Lower leg skin (tissue), 3 donors: ENCODE measurements at regions not wholly inside any gene's neighbourhood (a gene's known extent, or its start where the extent isn't known, plus 50 kb on each side); places are given as distances from the start of the nearest gene placed in this dataset.

Experiments used
- CTCF ChIP-seq, 3 donors: fragments of 450-650 bp; IDR thresholded peaks; one replicate each; pipeline ENCODE4 v1.5.1; 2016; ENCODE audit warnings: antibody characterized with exemption in 3 of 3, mild to moderate bottlenecking in 3 of 3, moderate library complexity in 2 of 3
- POLR2A ChIP-seq, 2 donors: fragments of 450-650 bp; IDR thresholded peaks; one replicate each; pipeline ENCODE4 v1.6.1; 2016 to 2017; ENCODE audit warnings: antibody characterized with exemption in 2 of 2, mild to moderate bottlenecking in 1 of 2, moderate library complexity in 1 of 2

- TF ChIP-seq POLR2A (IDR thresholded peaks at IDR 0.05) (no peak), CTCF (IDR thresholded peaks at IDR 0.05) (no peak)
These were observed 83.8 kb upstream of the ERCC4 start for GRCh38 chr16:13835935-13836730.
